NB4 (cell line): ENCODE measurements at regions not wholly inside any gene's neighbourhood (a gene's known extent, or its start where the extent isn't known, plus 50 kb on each side); places are given as distances from the start of the nearest gene placed in this dataset.

Experiments
- MAX ChIP-seq: IDR thresholded peaks from 2 replicates; pipeline ENCODE4 v1.6.1; 2011; ENCODE audit warnings: low read depth, low read length
- TF ChIP-seq, protein P1 (sequence below): IDR thresholded peaks from one replicate; pipeline ENCODE4 v1.5.1; 2012; ENCODE audit warnings: low read depth, low read length

DNA sequence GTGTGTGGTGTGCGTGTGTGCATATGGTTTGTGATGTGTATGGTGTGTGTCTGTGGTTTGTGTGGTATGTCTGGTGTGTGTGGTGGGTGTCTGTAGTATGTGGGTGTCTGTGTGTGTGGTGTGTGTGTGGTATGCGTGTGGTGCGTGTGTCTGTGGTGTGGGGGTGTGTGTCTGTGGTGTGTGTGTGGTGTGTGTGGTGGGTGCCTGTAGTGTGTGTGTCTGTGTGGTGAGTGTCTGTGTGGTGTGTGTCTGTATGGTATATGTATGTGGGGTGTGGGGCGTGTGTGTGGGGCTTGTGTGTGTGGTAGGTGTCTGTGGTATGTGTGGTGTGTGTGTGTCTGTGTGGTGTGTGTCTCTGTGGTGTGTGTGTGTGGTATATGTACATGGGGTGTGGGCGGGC lies 300.7 kb downstream of the TEX29 start:
- TF ChIP-seq, protein P1, sequence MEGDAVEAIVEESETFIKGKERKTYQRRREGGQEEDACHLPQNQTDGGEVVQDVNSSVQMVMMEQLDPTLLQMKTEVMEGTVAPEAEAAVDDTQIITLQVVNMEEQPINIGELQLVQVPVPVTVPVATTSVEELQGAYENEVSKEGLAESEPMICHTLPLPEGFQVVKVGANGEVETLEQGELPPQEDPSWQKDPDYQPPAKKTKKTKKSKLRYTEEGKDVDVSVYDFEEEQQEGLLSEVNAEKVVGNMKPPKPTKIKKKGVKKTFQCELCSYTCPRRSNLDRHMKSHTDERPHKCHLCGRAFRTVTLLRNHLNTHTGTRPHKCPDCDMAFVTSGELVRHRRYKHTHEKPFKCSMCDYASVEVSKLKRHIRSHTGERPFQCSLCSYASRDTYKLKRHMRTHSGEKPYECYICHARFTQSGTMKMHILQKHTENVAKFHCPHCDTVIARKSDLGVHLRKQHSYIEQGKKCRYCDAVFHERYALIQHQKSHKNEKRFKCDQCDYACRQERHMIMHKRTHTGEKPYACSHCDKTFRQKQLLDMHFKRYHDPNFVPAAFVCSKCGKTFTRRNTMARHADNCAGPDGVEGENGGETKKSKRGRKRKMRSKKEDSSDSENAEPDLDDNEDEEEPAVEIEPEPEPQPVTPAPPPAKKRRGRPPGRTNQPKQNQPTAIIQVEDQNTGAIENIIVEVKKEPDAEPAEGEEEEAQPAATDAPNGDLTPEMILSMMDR, result no peak
- TF ChIP-seq MAX, result no peak
